BE2C (cell line): ENCODE measurements at regions not wholly inside any gene's neighbourhood (a gene's known extent, or its start where the extent isn't known, plus 50 kb on each side); places are given as distances from the start of the nearest gene placed in this dataset.

ENCODE experiments used
- DNase-seq: peaks from one replicate; pipeline ENCODE4 v3.0.0-alpha.2; 2020
- H3K27me3 ChIP-seq: fragments of 250-450 bp; sonication (Bioruptor Pico); 2 replicates; pipeline ENCODE4 v1.5.1; 2020; ENCODE audit warnings: mild to moderate bottlenecking
- H3K36me3 ChIP-seq: fragments of 250-450 bp; sonication (Bioruptor Pico); 2 replicates; pipeline ENCODE4 v1.5.1; 2020; ENCODE audit warnings: mild to moderate bottlenecking
- H3K4me1 ChIP-seq: fragments of 250-450 bp; sonication (Bioruptor Pico); 2 replicates; pipeline ENCODE4 v1.5.1; 2020
- H3K4me3 ChIP-seq: 2 replicates; pipeline ENCODE4 v1.5.1; 2011; ENCODE audit warnings: low read depth, low read length
- H3K9me3 ChIP-seq: fragments of 250-450 bp; sonication (Bioruptor Pico); 2 replicates; pipeline ENCODE4 v1.5.1; 2020
- TF ChIP-seq, protein P1 (sequence below): IDR thresholded peaks from 2 replicates; pipeline ENCODE4 v1.5.1; 2012; ENCODE audit warnings: mild to moderate bottlenecking, low read depth, low read length

- H3K4me3 ChIP-seq = no peak overlapping the region
- no peaks in the 10 kb centered on the region for H3K27me3 ChIP-seq
- no peaks in the 10 kb centered on the region for H3K36me3 ChIP-seq
- no peaks in the 10 kb centered on the region for H3K4me1 ChIP-seq
- TF ChIP-seq, protein P1, sequence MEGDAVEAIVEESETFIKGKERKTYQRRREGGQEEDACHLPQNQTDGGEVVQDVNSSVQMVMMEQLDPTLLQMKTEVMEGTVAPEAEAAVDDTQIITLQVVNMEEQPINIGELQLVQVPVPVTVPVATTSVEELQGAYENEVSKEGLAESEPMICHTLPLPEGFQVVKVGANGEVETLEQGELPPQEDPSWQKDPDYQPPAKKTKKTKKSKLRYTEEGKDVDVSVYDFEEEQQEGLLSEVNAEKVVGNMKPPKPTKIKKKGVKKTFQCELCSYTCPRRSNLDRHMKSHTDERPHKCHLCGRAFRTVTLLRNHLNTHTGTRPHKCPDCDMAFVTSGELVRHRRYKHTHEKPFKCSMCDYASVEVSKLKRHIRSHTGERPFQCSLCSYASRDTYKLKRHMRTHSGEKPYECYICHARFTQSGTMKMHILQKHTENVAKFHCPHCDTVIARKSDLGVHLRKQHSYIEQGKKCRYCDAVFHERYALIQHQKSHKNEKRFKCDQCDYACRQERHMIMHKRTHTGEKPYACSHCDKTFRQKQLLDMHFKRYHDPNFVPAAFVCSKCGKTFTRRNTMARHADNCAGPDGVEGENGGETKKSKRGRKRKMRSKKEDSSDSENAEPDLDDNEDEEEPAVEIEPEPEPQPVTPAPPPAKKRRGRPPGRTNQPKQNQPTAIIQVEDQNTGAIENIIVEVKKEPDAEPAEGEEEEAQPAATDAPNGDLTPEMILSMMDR = no peak
- no peaks in the 10 kb centered on the region for H3K9me3 ChIP-seq
- DNase-seq = no peak
Observed at GRCh38 chr14:52202151-52202550, 65.3 kb upstream of the PTGDR start.

DNA sequence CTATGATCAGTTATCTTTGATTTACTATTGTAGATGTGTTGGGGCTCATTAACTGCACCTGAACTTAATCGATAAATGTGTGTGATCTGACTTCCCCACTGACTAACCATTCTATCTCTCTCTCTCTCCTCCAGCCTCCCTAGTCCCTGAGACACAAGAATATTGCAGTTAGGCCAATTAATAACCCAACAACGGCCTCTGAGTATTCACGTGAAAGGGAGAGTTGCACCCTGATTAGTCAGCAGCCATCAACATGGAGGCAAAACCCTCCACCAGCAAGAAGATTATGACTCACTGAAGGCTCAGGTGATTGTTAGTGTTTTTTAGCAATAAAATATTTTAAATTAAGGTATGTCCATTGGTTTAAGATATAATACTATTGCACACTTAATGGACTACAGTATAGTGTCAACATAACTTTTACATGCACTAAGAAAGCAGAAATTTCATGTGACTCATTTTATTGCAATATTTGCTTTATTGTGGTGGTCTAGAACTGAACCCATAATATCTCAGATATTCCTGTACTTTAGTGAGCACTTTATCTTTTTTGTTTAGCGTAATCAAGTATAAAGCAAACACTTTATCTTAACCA, 77.1 kb upstream of the PTGDR start:
- no peak for DNase-seq
- TF ChIP-seq, protein P1 = no peak
- Histone ChIP-seq H3K9me3 (no peaks in the 10 kb centered on the region), H3K4me3 (no peak overlapping the region), H3K27me3 (peaks cover 27% of the 10 kb centered on the region), H3K4me1 (no peaks in the 10 kb centered on the region), H3K36me3 (no peaks in the 10 kb centered on the region)

GRCh38 chr14:52189325-52189724, 78.2 kb upstream of the PTGDR start:
- no peaks in the 10 kb centered on the region for H3K9me3 ChIP-seq
- no peak for DNase-seq
- peaks cover 27% of the 10 kb centered on the region for H3K27me3 ChIP-seq
- H3K4me3 ChIP-seq = no peak overlapping the region
- H3K4me1 ChIP-seq = no peaks in the 10 kb centered on the region
- no peaks in the 10 kb centered on the region for H3K36me3 ChIP-seq
- TF ChIP-seq, protein P1 = no peak

- DNase-seq = no peak
- H3K9me3 ChIP-seq = no peaks in the 10 kb centered on the region
- H3K36me3 ChIP-seq = no peaks in the 10 kb centered on the region
- H3K27me3 ChIP-seq = peaks cover 27% of the 10 kb centered on the region
- H3K4me3 ChIP-seq = no peak overlapping the region
- TF ChIP-seq, protein P1 = no peak
- H3K4me1 ChIP-seq = no peaks in the 10 kb centered on the region
Observed at GRCh38 chr14:52188381-52188780, 79.1 kb upstream of the PTGDR start.

DNA sequence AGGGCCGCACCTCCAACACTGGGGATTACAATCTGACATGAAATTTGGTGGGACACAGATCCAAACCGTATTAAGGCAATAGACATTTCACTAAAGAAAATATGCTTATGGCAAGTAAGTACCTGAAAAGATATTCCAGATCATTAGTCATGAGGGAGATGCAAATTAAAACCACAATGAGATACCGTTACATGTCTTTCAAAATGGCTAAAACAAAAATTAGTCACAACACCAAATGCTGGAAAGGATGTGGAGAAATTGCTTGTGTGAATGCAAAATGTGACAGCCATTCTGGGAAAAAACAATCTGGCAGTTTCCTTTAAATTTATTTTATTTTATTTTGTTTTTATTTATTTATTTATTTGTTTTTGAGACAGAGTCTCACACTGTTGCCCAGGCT, 82.3 kb upstream of the PTGDR start:
- Histone ChIP-seq H3K9me3 (no peaks in the 10 kb centered on the region), H3K27me3 (peaks cover 24% of the 10 kb centered on the region), H3K4me3 (no peak overlapping the region), H3K36me3 (no peaks in the 10 kb centered on the region), H3K4me1 (no peaks in the 10 kb centered on the region)
- TF ChIP-seq, protein P1 = no peak
- DNase-seq = no peak

DNA sequence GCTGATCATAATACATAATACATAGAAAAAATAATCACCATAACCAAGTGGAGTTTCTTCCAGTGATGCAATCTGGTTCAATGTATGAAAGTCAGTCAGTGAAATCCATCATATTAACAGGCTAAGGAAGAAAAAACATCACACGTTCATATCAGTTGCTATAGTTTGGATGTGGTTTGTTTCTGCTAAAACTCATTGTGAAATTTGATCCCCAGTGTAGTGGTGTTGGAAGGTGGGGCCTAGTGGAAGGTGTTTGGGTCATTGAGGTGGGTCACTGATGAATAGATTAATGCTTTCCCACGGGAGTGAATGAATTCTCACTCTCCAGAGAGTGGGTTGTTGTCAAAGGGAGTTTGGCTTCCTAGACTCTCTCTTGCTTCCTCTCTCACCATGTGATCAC, 84.6 kb upstream of the PTGDR start:
- no peak for DNase-seq
- Histone ChIP-seq H3K9me3 (no peaks in the 10 kb centered on the region), H3K4me3 (no peak overlapping the region), H3K4me1 (no peaks in the 10 kb centered on the region), H3K36me3 (no peaks in the 10 kb centered on the region), H3K27me3 (peaks cover 14% of the 10 kb centered on the region; the same call in 1 of the 2 replicates)
- TF ChIP-seq, protein P1 = no peak
